ENCODE measurements at regions not wholly inside any gene's neighbourhood (a gene's known extent, or its start where the extent isn't known, plus 50 kb on each side); places are given as distances from the start of the nearest gene placed in this dataset.
"Not testable (repeated sequence)": the region's sequence is repeated elsewhere in the genome, so short reads cannot be mapped to it uniquely, and the experiment has no call there.

DNA sequence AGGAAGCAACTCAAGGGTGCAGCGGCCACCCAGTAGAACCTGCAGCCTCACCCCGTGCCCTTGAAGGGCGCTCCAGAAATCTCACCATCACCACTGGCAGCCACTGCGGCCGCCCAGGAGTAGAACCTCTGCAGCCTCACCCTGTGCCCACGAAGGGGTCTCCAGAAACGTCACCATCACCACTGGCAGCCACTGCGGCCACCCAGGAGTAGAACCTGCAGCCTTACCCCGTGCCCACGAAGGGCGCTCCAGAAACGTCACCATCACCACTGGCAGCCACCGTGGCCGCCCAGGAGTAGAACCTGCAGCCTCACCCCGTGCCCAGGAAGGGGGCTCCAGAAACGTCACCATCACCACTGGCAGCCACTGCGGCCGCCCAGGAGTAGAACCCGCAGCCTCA lies 336.0 kb downstream of the TEX29 start:
- no peak for DNase-seq

DNA sequence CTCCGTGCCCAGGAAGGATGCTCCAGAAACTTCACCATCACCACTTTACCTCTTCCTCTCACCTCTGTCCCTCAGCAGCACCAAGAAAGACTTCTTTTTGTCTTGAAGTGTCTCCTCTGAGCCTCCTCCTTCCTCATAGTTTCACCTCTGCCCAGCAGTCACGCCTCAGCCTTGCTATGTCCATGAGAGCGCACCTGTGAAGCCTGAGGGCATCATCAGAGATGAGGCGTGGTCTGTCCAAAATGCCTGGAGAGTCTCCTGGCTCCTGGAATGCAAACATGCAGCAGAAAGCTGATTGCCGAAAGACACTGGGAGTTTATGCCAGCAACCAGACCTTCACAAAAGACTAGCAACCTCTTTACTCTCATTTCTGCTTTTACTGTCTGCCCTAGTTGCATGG lies 336.6 kb downstream of the TEX29 start:
- no peak for DNase-seq

DNA sequence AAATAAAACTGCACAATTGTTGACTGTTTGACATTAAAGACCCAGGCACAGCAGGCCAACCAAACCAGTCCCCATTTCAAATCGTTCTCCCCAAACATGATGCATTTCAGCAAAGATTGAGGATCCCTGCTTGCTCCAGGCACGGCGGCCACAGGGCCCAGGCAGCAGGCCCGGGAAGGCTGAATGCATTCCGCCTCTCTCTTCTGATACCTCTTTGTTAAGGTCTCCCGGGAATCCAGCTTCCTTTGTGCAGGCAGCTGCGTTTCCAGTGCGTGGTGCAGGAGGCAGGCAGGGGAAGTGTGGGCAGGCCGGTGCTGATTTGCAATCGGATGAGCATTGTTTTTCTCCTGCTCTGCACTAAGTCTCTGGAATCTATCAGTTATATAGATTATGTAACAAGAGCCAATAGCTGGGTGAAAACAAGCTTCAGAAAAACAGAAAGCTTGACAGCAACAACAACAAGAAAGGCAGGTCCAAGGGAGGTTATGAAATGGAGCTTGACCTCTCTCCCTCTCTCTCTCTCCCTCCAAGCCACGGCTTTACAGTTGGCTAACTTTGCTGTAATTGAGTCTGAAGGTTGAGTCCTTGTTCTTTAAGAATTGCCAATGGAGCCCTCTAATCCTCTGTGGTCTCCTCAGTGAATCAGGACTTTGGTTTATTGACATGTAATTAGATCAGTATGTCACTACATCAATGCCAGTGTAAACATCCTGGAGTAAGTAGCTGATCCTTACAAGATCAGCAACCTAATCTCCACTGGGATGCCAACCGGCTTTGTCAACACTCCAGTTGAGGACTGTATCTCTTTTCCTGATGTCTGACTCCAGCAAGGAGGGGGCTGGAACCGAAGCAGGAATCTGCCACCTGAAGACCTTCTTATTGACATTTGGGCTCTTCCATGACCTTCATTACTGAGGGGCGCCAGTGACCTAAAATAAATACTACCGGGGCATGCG lies 338.0 kb downstream of the TEX29 start:
- no peak for DNase-seq

DNA sequence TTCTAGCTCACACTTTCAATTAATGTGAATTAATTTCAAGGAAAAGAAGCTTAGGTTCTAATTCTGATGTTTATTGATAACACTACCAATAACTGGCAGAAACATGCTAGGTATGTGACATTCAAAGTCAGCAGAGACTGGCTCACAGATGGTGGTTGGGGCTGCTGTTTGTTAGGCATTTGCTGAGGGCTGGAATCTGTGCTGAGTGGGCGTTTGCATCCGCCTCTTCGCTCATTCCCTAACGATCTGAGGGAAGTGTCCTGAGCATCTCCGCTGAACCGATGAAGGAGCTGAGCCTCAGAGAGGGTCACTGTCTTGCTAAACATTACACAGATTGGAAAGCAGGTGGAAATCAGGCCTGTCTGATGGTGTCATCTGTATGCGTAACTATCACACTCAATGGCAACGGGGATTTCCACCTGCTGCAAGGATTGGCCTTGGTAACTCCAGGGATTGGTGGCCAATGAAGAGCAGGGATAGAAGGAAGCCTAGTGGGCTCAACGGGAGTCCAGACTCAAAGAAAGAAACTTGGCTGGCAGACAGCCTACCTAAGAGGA lies 338.9 kb downstream of the TEX29 start:
- no peak for DNase-seq

DNA sequence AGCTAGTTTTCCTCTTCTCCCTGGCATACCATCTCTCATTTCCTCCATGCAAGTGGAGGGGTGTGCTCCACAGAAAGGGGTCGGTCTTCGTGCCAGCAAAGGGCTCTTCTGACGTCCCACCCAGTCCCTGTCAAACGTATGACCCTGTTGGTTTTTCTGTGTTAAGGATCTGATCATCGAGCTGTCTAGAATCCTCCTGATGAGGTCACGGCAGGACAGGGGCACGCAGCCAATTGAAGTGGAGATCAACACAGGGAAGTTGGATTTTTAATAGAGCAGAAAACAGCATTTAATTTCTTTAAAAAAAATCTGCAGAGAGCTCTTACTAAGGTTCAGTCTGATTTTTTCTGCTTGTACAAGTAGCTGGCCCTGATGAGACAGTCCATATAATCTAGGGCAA lies 339.4 kb downstream of the TEX29 start:
- DNase-seq = no peak

DNA sequence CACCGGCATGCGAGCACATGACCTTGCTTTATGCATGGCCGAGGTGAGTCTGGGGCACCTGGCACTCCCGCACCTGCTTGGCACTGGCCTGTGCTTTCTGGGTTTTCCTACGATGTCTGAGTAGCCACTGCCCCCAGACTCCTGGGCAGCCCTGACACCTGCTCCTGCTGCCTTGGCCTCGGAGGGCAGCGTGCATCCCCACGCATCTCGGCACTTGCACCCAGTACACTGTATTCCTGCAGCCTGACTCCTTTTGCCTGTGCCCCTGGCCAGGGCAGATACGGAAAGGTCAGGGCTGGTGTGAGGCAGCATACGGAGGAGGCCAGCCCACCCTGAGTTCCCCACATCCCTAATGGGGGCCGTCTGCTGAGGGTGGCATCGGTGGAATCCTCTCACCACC lies 340.6 kb downstream of the TEX29 start:
- no peak for DNase-seq

GRCh38 chr13:111661776-111662175 lies 341.3 kb downstream of the TEX29 start:
- no peak for DNase-seq

GRCh38 chr13:111662451-111662850 lies 342.0 kb downstream of the TEX29 start:
- no peak for DNase-seq

DNA sequence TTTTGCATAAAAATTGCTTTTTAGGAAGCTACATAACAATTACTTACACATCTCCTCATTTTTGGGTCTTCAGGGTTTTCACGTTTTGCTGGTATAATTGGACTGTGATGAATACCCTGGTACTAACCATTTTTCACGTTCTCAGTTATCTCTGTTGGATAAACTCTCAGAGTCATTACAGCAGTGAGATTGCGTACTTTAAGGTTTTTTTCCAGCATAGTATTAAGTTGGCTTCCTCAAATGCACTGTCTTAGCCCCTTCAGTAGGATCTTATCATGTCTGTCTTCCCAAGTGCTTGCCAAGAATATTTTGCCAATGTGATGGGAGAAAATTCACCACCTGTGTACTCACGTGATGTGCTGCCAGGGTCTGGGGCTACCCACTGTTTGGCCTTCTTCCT lies 342.5 kb downstream of the TEX29 start:
- DNase-seq = no peak

DNA sequence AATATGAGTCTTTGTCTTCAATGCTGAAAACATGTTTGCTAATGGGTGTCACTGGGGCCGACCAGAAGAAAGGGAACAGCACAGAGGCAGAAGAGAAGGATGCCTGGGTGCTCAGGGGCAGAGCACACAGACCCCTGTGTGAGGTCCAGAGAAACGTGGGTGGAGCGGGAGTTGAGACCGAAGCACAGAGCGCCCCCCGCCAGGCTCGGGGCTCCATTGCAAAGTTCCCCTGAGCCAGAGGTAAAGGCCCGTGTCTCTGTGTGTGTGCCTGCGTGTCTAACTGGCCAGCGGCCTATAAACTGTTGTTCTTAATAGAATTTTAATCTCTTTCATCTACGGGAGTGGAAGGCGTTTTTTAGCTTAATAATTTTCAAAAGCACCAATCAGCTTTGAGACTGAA lies 343.1 kb downstream of the TEX29 start:
- no peak for DNase-seq

DNA sequence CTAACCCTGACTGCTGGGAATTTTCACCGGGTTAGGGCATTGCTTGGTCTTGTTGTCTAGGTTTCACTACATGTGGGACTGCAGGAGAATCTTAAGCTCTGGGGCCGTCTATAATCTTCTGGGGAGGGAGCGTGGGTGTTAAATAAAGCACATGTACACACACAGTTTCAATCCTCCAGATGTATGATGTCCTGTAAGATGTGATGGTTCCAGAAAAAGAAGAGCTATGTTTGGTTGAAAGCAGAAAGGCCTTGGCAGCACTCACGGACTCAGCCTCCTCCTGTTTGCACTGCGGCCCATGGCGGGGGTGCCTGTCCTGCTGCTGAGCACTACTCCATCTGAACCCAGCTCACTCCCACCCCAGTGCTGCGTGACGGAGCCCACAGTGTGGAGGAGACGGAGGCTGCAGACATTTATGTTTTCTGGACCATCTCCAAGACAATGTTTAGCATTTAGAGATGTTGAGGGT lies 343.5 kb downstream of the TEX29 start:
- DNase-seq = no peak

DNA sequence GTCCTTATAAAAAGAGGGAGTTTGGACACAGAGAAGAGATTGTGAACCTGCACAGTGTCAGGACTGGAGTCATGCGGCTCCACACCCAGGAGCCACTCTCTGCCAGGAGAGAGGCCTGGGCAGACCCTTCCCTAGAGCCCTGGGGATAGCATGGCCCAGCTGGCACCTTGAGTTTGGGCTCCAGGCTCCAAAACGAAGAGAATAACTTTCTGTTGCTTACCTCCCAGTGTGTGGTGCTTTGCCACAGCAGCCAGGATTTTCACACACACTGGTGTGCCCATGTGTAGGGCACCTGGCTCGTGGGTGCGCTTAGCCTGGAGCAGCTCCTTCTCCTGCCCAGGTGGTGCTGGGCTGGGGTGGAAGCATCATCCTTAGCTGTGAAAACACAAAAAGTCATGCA lies 344.3 kb downstream of the TEX29 start:
- DNase-seq = no peak

GRCh38 chr13:111665691-111666095 lies 345.3 kb downstream of the TEX29 start:
- DNase-seq = no peak

DNA sequence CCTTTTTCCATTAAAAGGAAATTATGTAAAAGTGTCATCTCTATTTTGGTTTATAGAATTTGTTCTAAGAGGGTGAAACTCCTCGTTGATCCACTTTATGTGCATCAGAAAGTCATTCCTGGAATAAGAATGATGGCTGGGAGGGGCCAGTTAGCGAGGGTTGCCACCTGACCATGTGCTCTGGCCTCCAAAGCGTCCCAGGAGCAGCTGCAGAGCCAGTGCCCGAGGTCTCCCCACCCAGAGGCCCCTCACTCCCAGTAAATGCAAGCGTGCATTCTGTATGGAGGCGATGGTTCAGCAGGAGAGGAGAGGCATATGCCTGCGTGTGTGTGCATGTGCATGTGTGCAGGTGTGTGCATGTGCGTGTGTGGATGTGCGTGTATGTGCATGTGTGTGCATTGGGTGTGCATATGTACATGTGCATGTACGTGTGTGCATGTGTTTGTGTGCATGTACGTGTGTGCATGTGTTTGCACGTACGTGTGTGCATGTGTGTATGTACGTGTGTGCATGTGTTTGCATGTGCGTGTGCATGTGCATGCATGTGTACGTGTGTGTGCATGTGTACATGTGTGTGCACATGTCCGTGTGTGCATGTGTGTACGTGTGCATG lies 345.8 kb downstream of the TEX29 start:
- DNase-seq = no peak

DNA sequence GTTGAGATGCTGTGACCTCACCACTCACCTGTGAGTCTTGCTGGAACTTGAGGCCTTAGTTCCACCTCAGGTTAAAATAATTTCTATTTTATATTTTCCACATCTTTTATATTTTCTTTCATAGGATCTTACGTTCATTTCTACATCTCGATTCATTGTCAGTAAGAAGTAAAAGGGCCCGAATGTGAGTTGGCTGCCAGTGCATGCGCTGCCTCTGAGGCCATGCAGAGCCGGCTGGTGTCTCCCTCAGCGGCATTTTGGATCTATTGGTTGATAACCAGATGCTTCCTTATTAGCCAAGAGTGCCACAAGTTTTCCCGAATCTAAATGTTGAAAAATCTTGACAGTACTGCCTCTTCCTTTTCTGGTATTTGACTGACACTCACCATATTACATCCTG lies 347.3 kb downstream of the TEX29 start:
- no peak for DNase-seq

GRCh38 chr13:111668451-111668850 lies 348.0 kb downstream of the TEX29 start:
- DNase-seq = no peak

DNA sequence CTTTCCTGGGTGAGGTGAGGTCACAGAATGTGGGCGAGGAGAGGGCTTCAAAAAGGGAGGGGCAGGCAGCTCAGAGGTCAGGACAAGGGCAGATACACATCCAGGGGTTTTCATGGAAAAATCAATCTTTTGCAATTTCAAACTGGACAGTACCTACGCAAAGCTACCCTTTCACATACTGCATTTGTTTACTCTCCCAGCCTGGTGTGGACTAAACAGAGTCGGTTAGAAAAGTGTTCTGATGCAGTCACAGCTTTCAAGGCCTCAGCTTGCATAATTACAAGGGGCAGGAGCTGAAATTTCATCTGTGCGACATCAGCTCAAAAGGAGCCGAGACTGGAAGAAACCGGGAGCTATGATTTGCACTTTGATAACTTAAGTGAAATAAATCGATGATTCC lies 351.8 kb downstream of the TEX29 start:
- DNase-seq = not testable (repeated sequence)

DNA sequence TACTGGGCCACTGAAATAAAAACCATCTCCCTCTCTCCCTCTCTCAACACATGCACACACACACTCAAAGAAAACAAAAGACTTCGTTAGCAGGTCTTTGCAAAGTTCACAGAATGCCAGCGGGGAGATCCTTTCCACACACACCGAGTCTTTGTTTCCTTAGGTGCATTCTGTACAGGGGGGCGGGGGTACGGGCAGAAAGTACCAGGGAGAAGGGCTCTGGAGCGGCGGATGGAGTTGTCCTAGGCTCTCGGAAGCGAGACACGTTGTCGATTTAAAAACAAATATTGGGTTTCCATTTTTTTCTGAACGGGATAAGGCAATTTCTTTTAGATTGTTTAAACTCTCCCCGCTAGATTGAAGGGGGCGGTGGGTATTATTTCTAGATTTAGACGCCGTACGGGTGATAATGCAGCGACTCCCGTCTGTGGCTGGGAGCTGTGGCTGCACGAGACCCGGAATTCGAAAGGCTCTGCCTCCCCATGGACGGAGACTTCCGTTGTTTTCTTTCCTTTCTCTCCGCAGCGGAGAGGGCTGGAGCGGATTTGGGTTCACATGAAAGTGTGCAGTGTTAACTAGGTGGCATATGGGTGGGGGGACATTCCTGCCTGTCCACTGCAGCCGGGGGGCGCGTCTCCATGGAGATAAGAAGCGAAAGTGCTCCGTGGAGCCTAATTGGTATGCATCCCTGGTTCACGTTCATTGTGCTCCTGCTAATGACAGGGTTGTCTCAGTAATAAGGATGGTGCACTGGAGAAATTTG lies 357.9 kb downstream of the TEX29 start:
- DNase-seq = not testable (repeated sequence)

DNA sequence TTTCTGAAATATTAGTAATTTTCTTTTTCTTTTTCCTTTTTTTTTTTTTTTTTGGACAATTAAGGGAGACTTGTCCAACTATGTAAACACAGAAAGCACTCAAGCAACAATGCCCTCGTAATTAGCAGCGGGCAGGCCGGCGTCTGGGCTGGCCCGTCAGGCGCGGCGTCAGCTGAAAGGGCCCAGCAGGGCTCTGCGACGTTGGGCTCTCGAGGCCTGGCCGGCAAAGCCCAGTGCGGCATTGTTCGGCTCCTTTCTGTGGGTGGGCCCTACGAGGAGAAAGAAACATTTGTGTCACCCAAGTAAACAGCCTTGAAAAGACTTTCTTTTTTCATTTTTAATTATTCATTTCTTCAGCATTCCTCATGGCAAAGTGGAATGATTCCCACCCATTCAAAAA lies 359.2 kb downstream of the TEX29 start:
- not testable (repeated sequence) for DNase-seq

DNA sequence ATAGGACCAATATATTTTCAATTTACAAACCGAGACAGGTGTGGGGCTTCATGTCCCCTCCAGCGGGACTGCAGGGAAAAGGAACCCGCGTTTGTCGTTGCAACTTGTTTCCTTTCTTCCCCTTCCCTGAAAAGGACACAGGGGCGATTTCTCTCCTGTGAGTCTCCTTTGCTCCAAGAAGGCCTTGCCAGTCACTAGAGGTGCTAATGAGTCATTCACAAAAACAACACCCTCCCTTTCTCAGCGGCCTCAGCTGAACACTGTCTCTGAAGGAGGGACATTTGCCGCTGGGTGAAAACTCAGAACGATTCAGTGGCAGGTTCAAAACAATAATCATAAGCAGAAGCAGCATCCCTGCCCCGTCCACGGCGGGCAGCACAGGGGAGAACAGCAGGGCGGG lies 359.7 kb downstream of the TEX29 start:
- DNase-seq = not testable (repeated sequence)

GRCh38 chr13:111692028-111692427 lies 371.6 kb downstream of the TEX29 start:
- not testable (repeated sequence) for DNase-seq

DNA sequence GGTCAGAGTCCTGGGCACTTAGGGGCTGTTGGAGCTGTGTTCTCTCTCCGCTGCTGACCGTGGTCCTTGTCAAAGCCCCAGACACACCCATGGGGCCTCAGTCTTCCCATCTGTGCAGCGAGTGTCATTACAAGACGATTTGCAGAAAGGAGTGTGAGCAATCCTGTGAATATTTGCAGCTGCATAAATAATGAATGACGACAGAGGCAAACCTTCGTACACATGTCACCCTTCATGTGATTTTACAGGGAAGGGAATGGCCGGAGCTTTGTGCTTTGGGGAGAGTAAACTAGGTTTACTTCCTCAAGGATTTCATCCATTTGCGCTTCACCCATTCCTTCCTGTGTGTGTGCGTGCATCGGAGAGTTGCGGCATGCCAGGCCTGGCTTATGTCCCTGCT lies 370.8 kb upstream of the SOX1 start:
- not testable (repeated sequence) for DNase-seq

DNA sequence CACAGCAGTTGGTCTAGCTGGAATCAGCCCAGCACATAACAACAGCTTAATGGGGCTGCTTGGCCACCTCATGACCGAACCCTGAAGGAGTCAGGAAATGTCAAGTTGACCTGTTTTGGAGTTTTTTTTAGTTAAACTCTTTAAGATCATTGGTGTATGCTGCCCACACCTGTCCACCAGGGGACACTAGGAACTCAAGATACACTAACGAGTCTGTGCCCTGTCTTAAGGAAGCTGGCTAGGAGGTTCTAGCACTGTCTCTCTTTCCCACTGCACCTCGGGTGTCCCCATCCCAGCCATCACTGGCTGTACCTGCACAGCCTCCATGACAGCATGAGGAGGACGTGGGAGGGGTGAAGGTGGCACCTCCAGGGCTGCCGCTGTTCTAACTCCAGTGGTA lies 364.9 kb upstream of the SOX1 start:
- not testable (repeated sequence) for DNase-seq
